ENCODE measurements at regions not wholly inside any gene's neighbourhood (a gene's known extent, or its start where the extent isn't known, plus 50 kb on each side); places are given as distances from the start of the nearest gene placed in this dataset.

GRCh38 chr4:155569960-155570515 is 96.6 kb upstream of the GUCY1A1 start:
- TF ChIP-seq GATA3 (IDR thresholded peaks at IDR 0.05; ENCODE audit: low read depth, low read length) (no peak), GATA2 (IDR thresholded peaks at IDR 0.05; ENCODE audit: low read depth, low read length) (no peak)
